ENCODE measurements at regions not wholly inside any gene's neighbourhood (a gene's known extent, or its start where the extent isn't known, plus 50 kb on each side); places are given as distances from the start of the nearest gene placed in this dataset.

GRCh38 chr4:104418286-104418685 lies 76.4 kb downstream of the CXXC4 start:
- H3K79me2 ChIP-seq (ENCODE audit: low read length), result no peaks in the 10 kb centered on the region
- no peak overlapping the region for H3K4me2 ChIP-seq (ENCODE audit: low read depth, low read length, poor library complexity, severe bottlenecking)
- no peaks in the 10 kb centered on the region for H3K4me1 ChIP-seq (ENCODE audit: low read length)
- no peaks in the 10 kb centered on the region for H3K9me2 ChIP-seq (replicated peaks; ENCODE audit: insufficient read depth, low read length)
- no peaks in the 10 kb centered on the region for H3K36me3 ChIP-seq (ENCODE audit: insufficient read depth, low read length)
- H3K9me3 ChIP-seq (ENCODE audit: low read length), result no peaks in the 10 kb centered on the region
- no peak overlapping the region for H3K9ac ChIP-seq (ENCODE audit: low read length)
- H4K20me1 ChIP-seq (ENCODE audit: insufficient read depth, low read depth, low read length), result no peaks in the 10 kb centered on the region
- no peak for DNase-seq
- H2AFZ ChIP-seq (ENCODE audit: low read length), result no peak overlapping the region
- no peak overlapping the region for H3K4me3 ChIP-seq (ENCODE audit: low read length)
- no peak overlapping the region for H3K27ac ChIP-seq (ENCODE audit: low read length)
- H3K27me3 ChIP-seq (ENCODE audit: low read length), result no peaks in the 10 kb centered on the region

DNA sequence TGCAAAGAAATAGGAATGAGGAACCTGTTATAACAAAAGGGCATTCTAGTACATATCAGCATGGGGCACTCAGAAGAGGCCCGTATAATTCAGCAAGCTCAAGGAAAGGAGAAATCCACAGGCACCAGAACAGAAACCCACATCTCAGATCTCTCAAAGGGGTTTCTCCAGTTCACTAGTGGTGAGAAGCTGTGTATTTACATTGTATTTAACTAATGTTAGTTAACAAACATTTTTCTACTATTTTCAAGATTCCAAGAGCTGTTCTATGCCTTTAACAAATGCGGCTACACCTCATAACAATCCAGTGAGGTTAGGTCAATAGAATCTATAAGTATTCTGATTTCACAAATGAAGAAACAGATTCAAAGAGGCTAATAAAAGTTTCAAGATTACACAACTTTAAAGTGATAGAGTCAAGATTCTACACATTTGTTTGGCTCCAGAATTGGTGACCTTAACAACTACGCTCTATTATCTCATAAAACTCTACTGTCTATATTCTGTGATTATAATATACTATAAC lies 77.3 kb downstream of the CXXC4 start:
- Histone ChIP-seq H3K27ac (ENCODE audit: low read length) (no peak overlapping the region), H3K79me2 (ENCODE audit: low read length) (no peaks in the 10 kb centered on the region)

DNA sequence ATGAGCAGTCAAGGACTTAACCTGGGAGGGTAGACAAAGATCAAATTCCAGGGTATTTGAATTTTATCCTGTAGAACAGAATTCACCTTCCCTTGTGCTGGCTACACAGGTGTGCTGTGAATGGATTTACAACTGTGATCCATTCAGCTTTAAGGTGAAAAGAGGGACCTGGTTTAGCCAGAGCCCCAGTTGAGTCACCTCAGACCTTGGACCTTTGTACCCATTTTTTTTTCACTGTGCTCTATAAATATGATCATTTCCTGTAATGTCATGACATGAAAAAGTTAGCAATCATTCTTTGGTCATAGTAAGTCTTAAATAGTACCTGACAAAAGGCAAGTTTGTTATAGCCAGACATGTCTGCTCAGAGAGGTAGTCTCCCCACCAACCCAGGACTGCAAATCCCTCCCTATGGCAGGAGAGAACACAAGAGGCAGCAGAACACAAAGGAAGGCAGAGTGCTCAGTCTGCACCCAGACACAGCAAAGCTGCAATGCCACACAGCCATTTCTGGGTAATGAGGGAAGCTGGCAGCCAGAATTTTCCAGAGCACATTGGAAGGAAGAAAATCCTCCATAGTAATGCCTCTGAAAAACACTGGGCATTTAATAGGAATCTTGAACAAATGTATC lies 77.9 kb downstream of the CXXC4 start:
- no peak for DNase-seq
- H3K9ac ChIP-seq (ENCODE audit: low read length), result no peak overlapping the region
- no peaks in the 10 kb centered on the region for H4K20me1 ChIP-seq (ENCODE audit: insufficient read depth, low read depth, low read length)
- H3K36me3 ChIP-seq (ENCODE audit: insufficient read depth, low read length), result no peaks in the 10 kb centered on the region
- no peaks in the 10 kb centered on the region for H3K4me1 ChIP-seq (ENCODE audit: low read length)
- H3K27ac ChIP-seq (ENCODE audit: low read length), result no peak overlapping the region
- no peaks in the 10 kb centered on the region for H3K79me2 ChIP-seq (ENCODE audit: low read length)
- no peaks in the 10 kb centered on the region for H3K9me2 ChIP-seq (replicated peaks; ENCODE audit: insufficient read depth, low read length)
- H3K4me2 ChIP-seq (ENCODE audit: low read depth, low read length, poor library complexity, severe bottlenecking), result no peak overlapping the region
- no peak overlapping the region for H3K4me3 ChIP-seq (ENCODE audit: low read length)
- no peaks in the 10 kb centered on the region for H3K9me3 ChIP-seq (ENCODE audit: low read length)
- H2AFZ ChIP-seq (ENCODE audit: low read length), result no peak overlapping the region
- H3K27me3 ChIP-seq (ENCODE audit: low read length), result no peaks in the 10 kb centered on the region

More for the DNA sequence above, 77.3 kb downstream of the CXXC4 start:
- no peak overlapping the region for H3K9ac ChIP-seq (ENCODE audit: low read length)
- no peaks in the 10 kb centered on the region for H3K36me3 ChIP-seq (ENCODE audit: insufficient read depth, low read length)
- DNase-seq, result no peak
- H4K20me1 ChIP-seq (ENCODE audit: insufficient read depth, low read depth, low read length), result no peaks in the 10 kb centered on the region
- H3K4me1 ChIP-seq (ENCODE audit: low read length), result no peaks in the 10 kb centered on the region
- no peaks in the 10 kb centered on the region for H3K9me3 ChIP-seq (ENCODE audit: low read length)
- H3K9me2 ChIP-seq (replicated peaks; ENCODE audit: insufficient read depth, low read length), result no peaks in the 10 kb centered on the region
- H3K27me3 ChIP-seq (ENCODE audit: low read length), result no peaks in the 10 kb centered on the region
- H3K4me3 ChIP-seq (ENCODE audit: low read length), result no peak overlapping the region
- H3K4me2 ChIP-seq (ENCODE audit: low read depth, low read length, poor library complexity, severe bottlenecking), result no peak overlapping the region
- H2AFZ ChIP-seq (ENCODE audit: low read length), result no peak overlapping the region

DNA sequence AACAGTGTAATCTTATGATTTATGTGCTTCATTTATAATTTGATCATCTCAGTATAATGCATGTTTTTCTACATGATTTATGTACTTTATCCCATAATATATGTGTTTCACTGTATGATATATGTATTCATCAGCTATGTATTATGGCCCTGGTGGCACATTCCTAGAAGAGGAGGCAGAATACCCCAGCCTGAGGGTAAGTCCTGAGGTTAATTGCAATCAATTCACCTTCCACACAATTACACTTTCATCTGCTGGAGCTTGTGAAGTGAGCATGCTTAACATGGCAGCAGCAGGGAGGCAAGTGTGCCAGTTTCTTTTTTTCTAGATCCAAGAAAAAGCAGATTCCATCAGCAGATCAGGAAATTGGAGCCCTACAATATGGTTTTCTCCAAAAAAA lies 81.2 kb downstream of the CXXC4 start:
- H3K4me2 ChIP-seq (ENCODE audit: low read depth, low read length, poor library complexity, severe bottlenecking), result no peak overlapping the region
- H3K9me2 ChIP-seq (replicated peaks; ENCODE audit: insufficient read depth, low read length), result no peaks in the 10 kb centered on the region
- no peak overlapping the region for H2AFZ ChIP-seq (ENCODE audit: low read length)
- no peaks in the 10 kb centered on the region for H3K27me3 ChIP-seq (ENCODE audit: low read length)
- H3K9ac ChIP-seq (ENCODE audit: low read length), result no peak overlapping the region
- H3K4me3 ChIP-seq (ENCODE audit: low read length), result no peak overlapping the region
- no peaks in the 10 kb centered on the region for H3K36me3 ChIP-seq (ENCODE audit: insufficient read depth, low read length)
- H3K9me3 ChIP-seq (ENCODE audit: low read length), result no peaks in the 10 kb centered on the region
- H4K20me1 ChIP-seq (ENCODE audit: insufficient read depth, low read depth, low read length), result no peaks in the 10 kb centered on the region
- no peak overlapping the region for H3K27ac ChIP-seq (ENCODE audit: low read length)
- no peaks in the 10 kb centered on the region for H3K4me1 ChIP-seq (ENCODE audit: low read length)
- H3K79me2 ChIP-seq (ENCODE audit: low read length), result no peaks in the 10 kb centered on the region
- no peak for DNase-seq

DNA sequence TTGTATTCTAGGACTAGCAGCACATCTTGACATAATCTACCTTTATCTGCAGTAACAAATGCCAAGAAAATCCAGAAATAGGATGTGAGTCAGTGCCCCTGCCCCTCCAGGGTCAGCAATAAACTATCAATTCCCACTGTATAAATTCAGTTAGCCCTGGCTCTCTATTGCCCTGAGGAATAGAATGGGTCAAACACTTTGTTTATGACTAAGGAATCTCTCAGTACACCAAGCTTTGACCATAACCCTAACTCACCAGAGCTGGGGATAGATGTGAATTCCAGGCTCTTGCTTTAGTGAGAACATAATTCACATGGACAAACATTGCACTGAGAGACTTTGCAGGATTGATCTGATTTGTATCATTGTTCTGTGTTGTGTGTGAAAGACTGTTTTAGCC lies 82.3 kb downstream of the CXXC4 start:
- Histone ChIP-seq H3K4me3 (ENCODE audit: low read length) (no peak overlapping the region), H3K9me3 (ENCODE audit: low read length) (no peaks in the 10 kb centered on the region), H2AFZ (ENCODE audit: low read length) (no peak overlapping the region), H3K36me3 (ENCODE audit: insufficient read depth, low read length) (no peaks in the 10 kb centered on the region), H3K4me1 (ENCODE audit: low read length) (no peaks in the 10 kb centered on the region), H3K27ac (ENCODE audit: low read length) (no peak overlapping the region), H3K9ac (ENCODE audit: low read length) (no peak overlapping the region), H3K27me3 (ENCODE audit: low read length) (no peaks in the 10 kb centered on the region), H3K4me2 (ENCODE audit: low read depth, low read length, poor library complexity, severe bottlenecking) (no peak overlapping the region), H3K79me2 (ENCODE audit: low read length) (no peaks in the 10 kb centered on the region), H4K20me1 (ENCODE audit: insufficient read depth, low read depth, low read length) (no peaks in the 10 kb centered on the region), H3K9me2 (replicated peaks; ENCODE audit: insufficient read depth, low read length) (0 out of 2 replicates have a peak, but pooled peaks cover 3% of the 10 kb centered on the region)
- no peak for DNase-seq

DNA sequence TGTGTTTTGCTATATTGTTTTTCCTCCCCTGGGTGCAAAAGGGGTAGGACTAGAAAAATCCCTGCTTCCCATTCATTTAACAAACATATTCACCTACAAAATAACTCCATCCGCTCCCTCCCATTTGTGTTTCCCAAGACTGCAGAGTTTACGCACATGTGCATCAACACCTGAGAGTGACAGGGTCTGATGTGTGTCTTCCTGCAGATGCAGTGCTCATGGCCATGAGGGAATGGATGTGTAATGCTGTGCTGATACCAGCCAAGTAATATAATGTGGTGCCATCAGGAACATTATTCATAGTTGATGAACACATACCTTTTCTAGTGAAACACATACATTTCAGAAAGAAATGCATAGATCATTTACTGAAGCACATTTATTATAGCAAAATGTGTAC lies 83.2 kb downstream of the CXXC4 start:
- no peaks in the 10 kb centered on the region for H3K36me3 ChIP-seq (ENCODE audit: insufficient read depth, low read length)
- H3K9ac ChIP-seq (ENCODE audit: low read length), result no peak overlapping the region
- H3K9me3 ChIP-seq (ENCODE audit: low read length), result no peaks in the 10 kb centered on the region
- H3K4me2 ChIP-seq (ENCODE audit: low read depth, low read length, poor library complexity, severe bottlenecking), result no peak overlapping the region
- H3K9me2 ChIP-seq (replicated peaks; ENCODE audit: insufficient read depth, low read length), result 0 out of 2 replicates have a peak, but pooled peaks cover 3% of the 10 kb centered on the region
- no peak for DNase-seq
- H3K4me3 ChIP-seq (ENCODE audit: low read length), result no peak overlapping the region
- no peaks in the 10 kb centered on the region for H4K20me1 ChIP-seq (ENCODE audit: insufficient read depth, low read depth, low read length)
- H3K27ac ChIP-seq (ENCODE audit: low read length), result no peak overlapping the region
- no peak overlapping the region for H2AFZ ChIP-seq (ENCODE audit: low read length)
- no peaks in the 10 kb centered on the region for H3K79me2 ChIP-seq (ENCODE audit: low read length)
- H3K4me1 ChIP-seq (ENCODE audit: low read length), result no peaks in the 10 kb centered on the region
- H3K27me3 ChIP-seq (ENCODE audit: low read length), result no peaks in the 10 kb centered on the region

DNA sequence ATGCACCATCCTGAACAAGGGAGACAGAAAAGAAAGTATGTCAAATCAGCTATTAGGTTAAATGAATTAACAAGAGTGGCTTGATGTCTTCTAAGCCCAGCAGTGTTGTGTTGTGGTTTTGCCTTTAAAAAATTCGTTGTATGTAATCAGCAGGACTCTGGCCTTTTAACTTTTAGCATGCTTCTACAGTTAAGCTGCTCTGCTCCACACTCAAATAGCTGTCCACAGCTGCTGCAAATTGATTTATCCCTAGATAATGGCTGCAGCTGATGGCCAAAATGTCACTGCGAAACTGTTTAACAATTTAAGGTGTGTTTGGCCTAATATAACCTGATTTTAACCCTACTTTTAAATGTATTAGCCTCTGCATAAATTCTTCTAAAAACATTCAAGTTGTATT lies 85.8 kb downstream of the CXXC4 start:
- no peak for DNase-seq
- no peaks in the 10 kb centered on the region for H3K79me2 ChIP-seq (ENCODE audit: low read length)
- no peaks in the 10 kb centered on the region for H4K20me1 ChIP-seq (ENCODE audit: insufficient read depth, low read depth, low read length)
- no peaks in the 10 kb centered on the region for H3K36me3 ChIP-seq (ENCODE audit: insufficient read depth, low read length)
- H3K27ac ChIP-seq (ENCODE audit: low read length), result no peak overlapping the region
- 0 out of 2 replicates have a peak, but pooled peaks cover 3% of the 10 kb centered on the region for H3K9me2 ChIP-seq (replicated peaks; ENCODE audit: insufficient read depth, low read length)
- no peak overlapping the region for H2AFZ ChIP-seq (ENCODE audit: low read length)
- no peak overlapping the region for H3K9ac ChIP-seq (ENCODE audit: low read length)
- no peaks in the 10 kb centered on the region for H3K27me3 ChIP-seq (ENCODE audit: low read length)
- no peaks in the 10 kb centered on the region for H3K9me3 ChIP-seq (ENCODE audit: low read length)
- H3K4me2 ChIP-seq (ENCODE audit: low read depth, low read length, poor library complexity, severe bottlenecking), result no peak overlapping the region
- H3K4me1 ChIP-seq (ENCODE audit: low read length), result no peaks in the 10 kb centered on the region
- no peak overlapping the region for H3K4me3 ChIP-seq (ENCODE audit: low read length)

DNA sequence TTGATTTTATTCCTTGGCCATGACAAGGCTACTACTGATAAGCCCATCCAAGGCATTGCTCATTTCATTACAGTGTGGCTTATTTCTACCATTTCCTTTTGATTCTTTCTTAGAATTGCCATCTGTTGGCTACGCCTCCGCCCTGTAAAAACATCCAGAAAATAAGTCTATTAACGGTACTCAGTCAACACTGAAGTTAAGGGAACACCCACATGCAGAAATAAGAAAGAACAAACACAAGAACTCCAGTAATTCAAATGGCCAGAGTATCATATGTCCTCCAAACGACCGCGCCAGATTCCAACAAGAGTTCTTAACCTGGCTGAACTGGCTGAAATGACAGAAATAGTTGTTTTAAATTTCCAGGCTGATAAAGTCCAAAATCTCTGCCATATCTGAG lies 90.3 kb downstream of the CXXC4 start:
- DNase-seq, result no peak
- Histone ChIP-seq H3K9ac (ENCODE audit: low read length) (no peak overlapping the region), H3K27me3 (ENCODE audit: low read length) (no peaks in the 10 kb centered on the region), H3K4me1 (ENCODE audit: low read length) (no peaks in the 10 kb centered on the region), H3K9me2 (replicated peaks; ENCODE audit: insufficient read depth, low read length) (0 out of 2 replicates have a peak, but pooled peaks cover 3% of the 10 kb centered on the region), H3K36me3 (ENCODE audit: insufficient read depth, low read length) (no peaks in the 10 kb centered on the region), H3K79me2 (ENCODE audit: low read length) (no peaks in the 10 kb centered on the region), H3K27ac (ENCODE audit: low read length) (no peak overlapping the region), H2AFZ (ENCODE audit: low read length) (no peak overlapping the region), H3K4me3 (ENCODE audit: low read length) (no peak overlapping the region), H3K9me3 (ENCODE audit: low read length) (no peaks in the 10 kb centered on the region), H3K4me2 (ENCODE audit: low read depth, low read length, poor library complexity, severe bottlenecking) (no peak overlapping the region), H4K20me1 (ENCODE audit: insufficient read depth, low read depth, low read length) (no peaks in the 10 kb centered on the region)
